Keratinocyte (primary cell): ENCODE measurements at regions not wholly inside any gene's neighbourhood (a gene's known extent, or its start where the extent isn't known, plus 50 kb on each side); places are given as distances from the start of the nearest gene placed in this dataset.

ENCODE experiments used
- EZH2 ChIP-seq: IDR thresholded peaks from one replicate; pipeline ENCODE4 v1.6.1; 2012; ENCODE audit warnings: inconsistent platforms, mild to moderate bottlenecking, low read length, moderate library complexity
- TF ChIP-seq, protein P1 (sequence below), 3 experiments: IDR thresholded peaks in 1 of 3; conservative IDR thresholded peaks in 1 of 3; optimal IDR thresholded peaks in 1 of 3; 2 replicates in 2 of 3; 3 replicates in 1 of 3; pipeline versions ENCODE3 to v1.5.1; 2011; ENCODE audit warnings: low read length in 3 of 3, mild to moderate bottlenecking in 3 of 3, moderate library complexity in 2 of 3, control low read depth in 1 of 3, inconsistent platforms in 1 of 3; ENCODE audit not compliant: insufficient read depth in 2 of 3; ENCODE audit errors: extremely low read depth in 1 of 3

DNA sequence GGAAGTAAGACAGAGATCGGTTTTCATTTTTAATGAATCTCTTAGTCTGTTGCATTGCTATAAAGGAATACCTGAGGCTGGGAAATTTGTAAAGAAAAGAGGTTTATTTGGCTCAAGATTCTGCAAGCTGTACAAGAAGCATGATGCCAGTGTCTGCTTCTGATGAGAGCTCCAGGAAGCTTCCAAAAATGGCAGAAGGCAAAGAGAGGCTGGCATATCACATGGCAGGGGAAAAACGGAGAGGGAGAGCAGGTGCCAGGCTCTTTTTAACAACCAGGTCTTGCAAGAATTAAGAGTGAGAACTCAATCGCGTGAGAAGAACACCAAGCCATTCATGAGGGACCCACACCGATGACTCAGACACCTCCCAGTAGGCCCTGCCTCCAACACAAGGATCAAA lies 125.0 kb upstream of the THSD7A start:
- TF ChIP-seq, protein P1, sequence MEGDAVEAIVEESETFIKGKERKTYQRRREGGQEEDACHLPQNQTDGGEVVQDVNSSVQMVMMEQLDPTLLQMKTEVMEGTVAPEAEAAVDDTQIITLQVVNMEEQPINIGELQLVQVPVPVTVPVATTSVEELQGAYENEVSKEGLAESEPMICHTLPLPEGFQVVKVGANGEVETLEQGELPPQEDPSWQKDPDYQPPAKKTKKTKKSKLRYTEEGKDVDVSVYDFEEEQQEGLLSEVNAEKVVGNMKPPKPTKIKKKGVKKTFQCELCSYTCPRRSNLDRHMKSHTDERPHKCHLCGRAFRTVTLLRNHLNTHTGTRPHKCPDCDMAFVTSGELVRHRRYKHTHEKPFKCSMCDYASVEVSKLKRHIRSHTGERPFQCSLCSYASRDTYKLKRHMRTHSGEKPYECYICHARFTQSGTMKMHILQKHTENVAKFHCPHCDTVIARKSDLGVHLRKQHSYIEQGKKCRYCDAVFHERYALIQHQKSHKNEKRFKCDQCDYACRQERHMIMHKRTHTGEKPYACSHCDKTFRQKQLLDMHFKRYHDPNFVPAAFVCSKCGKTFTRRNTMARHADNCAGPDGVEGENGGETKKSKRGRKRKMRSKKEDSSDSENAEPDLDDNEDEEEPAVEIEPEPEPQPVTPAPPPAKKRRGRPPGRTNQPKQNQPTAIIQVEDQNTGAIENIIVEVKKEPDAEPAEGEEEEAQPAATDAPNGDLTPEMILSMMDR (optimal IDR thresholded peaks at IDR 0.05 in 1 of 3, IDR thresholded peaks at IDR 0.05 in 1 of 3, conservative IDR thresholded peaks at IDR 0.05 in 1 of 3; ENCODE audit: extremely low read depth in 1 of 3, insufficient read depth in 2 of 3, low read length in 3 of 3), result no peak
- no peak for TF ChIP-seq EZH2
